ENCODE measurements at regions not wholly inside any gene's neighbourhood (a gene's known extent, or its start where the extent isn't known, plus 50 kb on each side); places are given as distances from the start of the nearest gene placed in this dataset.
A peak's percentile ranks its signal among the peaks of the same experiment; 100 is the strongest.

DNA sequence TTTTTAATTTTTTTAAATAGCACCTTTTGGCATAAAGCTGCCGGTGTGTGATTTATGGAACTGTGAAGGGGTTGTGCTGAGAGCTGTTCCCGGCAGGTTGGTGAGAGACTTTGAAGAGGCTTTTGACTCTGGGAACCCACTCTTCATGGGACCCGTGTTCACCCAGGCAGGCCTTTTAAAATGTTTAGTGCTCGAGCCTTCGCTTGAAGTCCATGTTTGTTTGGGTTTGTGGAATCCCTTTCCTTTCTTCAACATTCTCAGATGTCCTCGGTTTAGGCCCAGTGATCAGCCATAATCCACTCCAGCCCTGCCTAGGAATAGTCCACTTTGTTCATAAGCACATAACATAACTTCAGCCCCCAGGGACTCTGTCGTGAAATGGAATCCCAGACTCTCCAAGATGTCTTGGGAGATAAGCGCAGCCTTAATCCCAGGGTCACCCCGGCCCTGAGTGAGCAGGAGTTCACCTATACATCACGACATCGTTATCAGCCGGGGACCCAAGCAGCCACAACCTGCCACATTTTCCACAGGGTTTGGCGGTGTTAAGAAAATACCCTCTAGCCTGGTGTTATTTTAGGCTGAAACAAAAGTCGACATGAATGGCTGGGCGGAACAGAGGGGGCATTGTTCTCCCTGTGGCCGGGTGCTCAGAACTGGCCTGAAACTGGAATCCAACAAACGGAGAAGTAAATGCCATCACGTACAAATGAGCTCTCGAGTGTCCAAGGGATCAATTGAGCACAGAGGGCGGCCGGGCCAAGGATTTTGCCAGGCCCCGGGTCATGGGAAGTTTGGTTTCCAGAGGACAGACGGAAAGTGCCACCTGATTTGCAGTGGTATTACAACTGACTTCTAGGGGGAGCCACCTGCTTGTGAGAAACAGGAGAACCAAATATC, 145.7 kb upstream of the IRX3 start:
- DNase-seq: peak; percentile 8

DNA sequence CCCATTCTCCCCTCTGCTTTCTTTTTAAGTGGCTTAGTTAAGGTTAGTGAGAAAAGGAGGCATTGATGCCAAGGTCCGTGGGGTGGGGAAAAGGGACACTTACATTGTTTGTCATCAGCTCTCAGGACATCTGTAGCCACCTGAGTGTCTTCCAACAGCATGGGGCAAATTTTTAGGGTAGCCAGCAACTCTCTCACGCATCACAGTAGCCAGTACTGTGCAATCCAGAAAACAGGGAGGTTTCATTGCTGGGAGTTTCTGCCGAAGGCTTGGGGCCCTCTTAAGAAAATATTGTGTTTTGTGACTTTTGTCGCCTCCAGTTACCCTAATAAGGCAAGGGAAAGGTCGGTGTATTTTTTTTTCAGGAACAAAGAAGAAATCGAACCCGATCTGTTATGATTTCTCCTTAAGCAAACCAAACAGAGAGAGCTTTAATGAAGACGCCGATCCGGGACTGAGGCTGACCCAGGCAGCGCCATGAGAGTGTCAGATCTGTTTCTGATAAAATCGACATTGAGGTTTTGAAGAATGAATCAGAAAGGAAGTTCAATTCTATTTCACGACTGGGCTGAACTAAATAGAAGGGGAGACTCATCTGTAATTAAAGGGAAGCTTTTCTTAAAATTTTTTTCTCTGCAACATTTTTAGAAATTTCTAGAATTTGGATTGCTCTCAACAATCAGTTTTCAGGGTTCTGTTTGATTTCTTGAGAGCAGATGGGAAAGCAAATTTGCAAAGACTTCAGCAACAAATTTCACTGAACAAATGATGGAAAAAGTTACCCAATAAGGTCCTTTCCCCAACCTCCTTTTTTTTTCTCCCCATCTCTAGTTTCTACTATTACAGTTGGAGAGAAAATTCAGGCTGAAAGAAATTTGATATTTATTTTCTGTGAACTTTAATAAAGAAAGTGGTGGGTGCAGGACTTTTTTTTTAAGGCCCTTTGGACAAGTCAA, 144.7 kb upstream of the IRX3 start:
- DNase-seq: no peak

DNA sequence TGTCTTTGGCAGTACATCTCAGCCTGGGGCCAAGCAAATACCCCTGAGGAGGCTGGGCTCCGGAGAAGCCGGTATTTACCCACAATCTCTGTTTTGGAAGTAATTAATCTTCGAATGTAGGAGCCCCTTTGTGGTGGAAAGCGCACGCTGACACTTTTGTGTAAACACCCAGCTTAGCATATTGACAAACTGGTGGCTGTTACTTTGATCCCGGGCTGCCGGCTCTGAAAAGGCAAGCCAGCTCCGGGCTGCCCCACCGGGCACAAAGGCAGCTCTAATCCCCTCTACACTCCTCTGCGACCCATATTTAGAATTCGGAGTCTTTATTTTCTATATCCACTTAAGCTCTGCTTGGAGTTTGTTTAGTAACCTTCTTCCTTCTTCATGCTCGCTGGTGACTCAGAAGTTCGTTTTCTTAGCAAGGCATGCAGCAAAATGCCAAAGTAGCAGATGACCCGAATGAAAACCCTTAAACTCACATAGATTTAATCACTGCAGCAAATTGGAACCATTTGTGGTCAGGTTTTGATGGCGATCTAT, 144.0 kb upstream of the IRX3 start:
- no peak for DNase-seq

DNA sequence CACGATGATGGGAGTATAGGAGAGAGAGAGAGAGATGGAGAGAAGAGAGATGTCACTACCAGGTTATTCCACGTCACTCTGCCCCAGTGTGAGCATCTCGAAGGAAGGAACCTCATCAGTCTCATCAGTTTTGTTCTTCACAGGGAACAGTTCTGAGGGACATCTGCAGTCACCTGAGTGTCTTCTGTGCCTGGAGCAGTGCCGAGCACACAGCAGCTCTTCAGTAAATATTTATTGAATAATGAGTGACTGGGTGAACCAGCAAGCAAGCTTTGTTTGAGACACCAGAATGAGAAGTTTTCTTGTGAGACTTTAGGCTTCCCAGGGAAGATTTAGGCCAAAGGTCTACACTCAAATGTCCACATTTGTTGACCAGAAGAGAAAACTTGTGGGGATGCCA, 142.4 kb upstream of the IRX3 start:
- no peak for DNase-seq

DNA sequence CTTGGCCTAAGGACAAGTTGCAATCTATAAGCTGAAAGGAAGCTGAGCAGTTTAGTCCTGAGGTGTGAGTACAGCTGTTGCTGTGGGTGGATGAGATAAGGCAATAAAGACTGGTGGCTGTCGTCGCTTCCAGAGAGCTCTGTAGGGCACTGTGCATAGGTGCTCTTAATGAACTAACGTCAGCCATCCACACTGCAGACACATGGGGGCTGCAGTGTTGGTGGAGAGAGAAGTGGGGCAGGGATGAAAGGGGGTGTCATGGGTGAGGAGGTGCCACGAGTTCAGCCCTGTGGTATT, 139.9 kb upstream of the IRX3 start:
- no peak for DNase-seq

DNA sequence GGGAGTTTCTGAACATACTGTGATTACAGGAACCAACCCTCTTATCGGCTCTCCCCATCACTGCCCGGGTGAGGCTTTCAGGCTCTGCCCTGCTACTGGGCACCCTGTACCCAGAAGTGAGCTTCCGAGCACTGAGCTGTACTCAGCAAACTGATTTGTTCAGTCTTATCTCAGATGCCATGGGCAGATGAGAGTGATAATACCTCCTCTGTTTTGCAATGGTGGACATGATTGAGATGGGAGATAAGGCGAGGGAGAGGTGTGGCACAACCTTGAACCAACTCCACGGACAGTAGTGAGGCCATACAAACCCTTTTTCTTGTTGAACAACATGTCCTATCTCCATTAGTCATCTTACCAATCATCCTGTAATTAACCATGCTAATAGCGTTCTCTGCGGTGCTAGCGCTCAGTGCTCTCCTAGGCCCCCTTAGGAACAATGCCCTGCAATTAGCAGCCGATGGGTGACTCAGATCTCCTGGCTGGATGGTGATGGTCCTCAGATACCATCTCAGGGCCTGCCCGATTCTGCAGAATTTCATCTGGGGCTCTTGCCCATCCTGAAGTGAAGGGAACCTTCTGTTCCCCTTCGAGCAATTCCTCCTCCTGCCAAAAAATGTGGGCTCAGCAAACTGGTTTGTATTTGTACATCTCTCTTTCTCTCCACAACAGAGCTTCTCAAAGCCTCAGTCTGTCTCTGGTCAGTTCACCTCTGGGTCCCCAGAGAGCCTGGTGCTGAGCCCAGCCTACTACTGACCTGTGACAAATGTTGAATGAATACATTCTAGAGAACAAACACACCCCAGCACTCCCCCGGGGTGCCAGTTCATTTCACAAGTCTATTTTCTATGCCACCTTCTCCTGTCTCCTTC, 139.3 kb upstream of the IRX3 start:
- DNase-seq: no peak

DNA sequence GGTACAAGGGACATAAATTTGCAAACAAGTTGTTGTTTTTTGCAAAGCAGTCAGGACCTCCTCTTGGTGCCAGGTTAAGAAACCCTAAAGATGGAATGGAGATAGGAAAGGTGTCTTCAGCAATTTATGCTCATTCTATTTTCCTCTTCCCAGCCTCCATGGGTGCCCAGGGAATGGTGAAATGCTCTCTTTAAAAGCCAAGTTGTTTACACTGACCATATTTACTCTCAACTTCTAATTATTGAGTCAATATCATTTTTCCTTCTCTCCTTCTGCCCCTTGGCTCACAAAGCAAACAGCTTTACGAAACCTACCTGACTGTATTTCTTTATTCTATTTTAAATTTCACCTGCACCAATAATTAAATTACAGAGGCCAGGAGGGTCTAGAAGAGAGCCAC, 138.5 kb upstream of the IRX3 start:
- no peak for DNase-seq

DNA sequence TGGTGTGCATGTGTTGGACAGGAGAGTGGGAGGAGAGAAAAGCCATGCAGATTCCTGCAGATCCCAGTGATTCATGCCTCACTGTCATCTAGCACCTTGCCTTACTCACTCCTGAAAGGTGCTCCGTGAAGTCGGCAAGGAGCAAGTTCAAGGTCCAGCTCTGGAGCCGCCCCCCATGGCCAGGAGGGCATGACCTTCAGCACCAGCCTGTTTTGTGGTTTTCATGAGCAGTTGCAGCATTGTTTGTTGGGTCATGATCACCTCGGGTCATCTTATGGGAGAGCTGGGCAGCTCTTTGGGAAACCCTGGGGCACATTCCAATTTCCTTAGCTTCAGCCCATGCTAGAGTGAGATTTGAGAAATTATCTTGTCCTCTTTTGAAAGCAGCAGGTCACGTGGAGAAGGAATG, 137.5 kb upstream of the IRX3 start:
- no peak for DNase-seq

DNA sequence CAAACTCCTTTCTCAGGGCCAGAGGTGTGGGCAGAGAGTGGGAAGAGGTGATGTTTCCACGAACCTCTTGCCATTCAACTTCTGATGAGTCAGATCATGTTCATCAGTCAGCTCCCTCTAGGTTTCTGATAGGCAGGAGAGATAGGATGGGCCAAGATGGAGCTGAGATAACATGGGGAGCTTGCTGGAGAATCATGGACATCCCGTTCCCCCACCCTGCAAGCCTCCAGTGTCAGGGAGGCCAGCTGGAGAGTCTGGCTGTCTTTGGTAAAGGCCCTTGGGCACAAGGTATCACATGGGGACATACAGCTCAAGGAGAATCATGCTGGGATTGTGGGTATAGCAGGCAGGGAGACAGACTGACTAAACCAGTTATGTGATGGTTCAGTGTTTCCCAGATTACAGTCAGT, 136.0 kb upstream of the IRX3 start:
- no peak for DNase-seq

DNA sequence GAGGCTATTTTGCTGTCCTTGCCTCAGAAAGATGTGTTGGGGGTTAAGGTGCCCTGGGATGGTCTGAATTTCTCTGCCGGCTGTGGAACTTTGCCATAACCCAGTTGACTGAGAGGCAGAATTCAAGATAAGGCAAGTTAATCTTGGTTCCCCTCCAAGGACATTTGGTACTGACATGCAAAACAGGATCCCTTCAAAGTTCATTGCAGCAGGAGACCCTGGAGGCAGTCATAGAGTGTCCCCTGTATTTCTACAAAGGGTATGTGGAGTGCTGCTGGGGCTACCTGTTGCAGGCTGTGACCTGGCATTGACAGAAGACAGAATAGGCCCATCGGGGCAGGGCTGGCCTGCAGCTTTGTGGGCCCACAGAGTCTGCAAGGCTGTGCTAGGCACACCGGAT, 135.6 kb upstream of the IRX3 start:
- DNase-seq: no peak

DNA sequence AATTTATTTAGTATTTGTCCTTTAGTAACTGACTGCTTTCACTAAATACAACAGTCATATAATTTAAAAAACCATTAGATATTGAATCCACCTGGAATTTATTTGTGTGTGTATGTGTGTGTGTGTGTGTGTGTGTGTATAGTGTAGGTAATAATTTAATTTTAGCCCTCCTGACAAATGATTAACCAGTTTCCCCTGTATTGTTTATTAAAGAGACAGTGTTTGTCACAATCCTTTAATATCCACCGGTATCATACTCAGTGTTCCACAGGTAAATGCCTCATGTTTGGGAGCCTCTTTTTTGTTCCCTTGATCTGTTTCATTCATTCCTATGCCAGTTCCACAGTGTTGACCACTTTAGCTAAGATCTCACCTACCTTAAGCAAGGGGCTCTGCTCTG, 134.6 kb upstream of the IRX3 start:
- no peak for DNase-seq

DNA sequence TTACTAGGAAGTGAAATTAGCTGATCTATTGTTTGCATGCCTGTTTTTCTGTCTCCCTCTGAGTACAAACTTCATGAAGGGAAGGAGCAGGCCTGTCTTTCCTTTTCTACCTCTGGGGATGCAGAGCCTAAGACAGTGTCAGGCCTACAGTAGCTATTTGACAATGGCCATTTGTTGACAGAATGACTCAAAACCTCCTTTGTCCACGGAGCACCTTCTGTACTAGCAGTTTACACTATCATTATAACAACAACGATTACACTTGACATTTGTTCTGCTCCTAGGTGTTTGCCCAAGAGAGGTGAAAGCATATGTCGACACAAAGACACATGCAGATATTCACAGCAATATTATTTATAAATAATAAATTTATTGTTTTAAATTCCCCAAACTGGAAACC, 132.3 kb upstream of the IRX3 start:
- DNase-seq: no peak

DNA sequence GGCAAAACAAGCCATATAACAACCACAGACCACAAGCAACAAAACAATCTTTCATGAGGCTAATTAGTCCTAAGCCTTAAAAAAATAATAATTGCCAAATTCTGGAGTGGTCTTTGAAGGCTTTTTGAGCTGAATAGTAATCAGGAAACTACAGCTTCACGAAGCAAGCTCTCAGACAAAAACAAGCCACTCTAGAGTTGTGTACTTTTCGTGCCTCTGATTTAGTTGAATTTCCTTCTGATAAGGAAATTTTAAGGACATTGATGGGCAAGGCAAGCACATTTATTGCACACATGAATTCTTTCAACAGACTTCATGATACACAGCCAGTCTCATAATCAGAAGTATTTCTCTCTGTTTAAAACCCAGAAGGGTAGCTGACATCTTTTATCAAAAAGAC, 130.8 kb upstream of the IRX3 start:
- DNase-seq: no peak

DNA sequence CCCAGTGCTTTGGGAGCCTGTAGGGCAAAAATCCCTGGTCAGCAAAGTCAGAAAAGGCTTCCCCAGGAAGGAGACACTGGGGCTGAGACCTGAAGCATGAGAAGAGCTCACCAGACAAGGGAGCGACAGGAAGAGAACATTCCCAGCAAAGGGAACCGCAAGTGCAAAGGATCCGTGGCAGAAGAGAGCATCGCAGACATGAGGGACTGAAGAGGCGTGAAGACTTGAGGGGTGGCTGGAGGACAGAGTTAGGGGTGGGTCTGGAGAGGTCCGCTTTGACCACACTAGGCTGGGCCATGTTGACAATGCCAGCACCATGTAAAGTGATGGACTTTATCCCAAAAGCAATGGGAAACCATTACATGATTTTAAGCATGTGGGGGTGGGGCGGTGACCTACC, 128.1 kb upstream of the IRX3 start:
- no peak for DNase-seq

DNA sequence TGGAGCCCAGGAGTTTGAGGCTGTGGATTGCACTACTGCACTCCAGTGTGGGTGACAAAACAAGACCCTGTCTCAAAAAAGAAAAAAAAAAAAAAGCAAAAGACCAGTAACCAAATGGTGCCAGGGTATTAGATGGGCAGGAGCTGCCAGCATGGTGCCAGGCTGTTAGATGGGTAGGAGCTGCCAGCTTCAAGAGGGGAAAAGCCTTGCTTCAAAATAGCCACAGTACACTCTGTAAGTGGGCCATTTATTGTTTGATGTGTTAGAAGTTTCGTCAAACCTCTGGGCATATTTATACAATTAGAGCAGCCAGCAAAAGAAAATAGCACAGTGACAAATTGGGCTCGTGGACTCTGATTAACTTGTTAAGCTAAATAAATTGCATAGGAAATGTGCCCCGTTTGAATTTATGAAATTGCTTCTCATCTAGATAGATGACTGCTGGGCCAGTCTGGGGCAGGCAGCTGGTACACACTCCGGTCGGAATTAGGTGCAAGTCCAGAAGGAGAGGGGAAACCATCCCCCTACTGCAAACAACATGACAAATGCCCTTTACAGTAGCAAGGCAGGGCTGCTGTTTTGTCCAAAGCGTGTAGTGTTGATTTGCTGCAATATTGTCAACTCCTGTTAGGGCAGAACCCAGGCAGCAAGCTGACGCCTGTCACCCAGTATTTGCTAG, 126.3 kb upstream of the IRX3 start:
- DNase-seq: peak; percentile 21

DNA sequence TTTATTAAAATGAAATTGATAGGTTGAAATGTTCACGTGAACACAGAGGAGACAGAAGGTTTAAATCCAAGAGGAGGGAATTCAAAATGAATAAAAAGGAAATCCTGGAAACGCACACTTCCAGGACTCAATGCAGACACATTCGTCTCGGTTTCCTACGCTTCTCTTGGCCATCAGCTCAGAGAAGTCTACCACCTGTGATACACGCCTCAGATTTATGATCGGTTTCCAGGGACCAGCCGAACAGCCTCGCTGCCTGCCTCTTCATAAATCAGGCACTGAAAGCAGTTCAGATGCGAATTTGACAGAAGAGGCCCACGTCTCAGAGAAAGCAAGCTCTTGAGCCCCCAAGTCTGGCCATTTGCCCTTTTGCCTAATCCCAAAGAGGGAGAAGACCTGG, 125.5 kb upstream of the IRX3 start:
- DNase-seq: no peak

DNA sequence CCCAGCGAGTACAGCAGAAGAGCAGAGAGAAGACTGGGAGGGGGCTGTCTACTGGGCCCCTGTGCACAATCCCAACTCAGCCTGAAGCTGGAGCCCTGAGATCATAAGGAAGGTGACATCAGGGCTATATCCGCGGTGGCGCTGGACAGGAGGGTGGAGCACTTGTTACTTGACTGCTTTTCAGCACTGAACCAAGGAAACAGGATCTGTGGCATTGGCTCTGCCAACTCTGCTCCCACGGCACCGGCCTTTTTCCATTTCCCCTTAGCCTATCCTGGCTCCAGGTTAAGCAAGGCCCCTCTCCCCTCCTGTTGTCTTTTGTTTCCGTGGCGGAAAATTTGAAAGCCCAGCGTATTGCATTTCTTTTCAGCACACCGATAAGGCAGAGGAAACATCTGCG, 125.0 kb upstream of the IRX3 start:
- DNase-seq: no peak

DNA sequence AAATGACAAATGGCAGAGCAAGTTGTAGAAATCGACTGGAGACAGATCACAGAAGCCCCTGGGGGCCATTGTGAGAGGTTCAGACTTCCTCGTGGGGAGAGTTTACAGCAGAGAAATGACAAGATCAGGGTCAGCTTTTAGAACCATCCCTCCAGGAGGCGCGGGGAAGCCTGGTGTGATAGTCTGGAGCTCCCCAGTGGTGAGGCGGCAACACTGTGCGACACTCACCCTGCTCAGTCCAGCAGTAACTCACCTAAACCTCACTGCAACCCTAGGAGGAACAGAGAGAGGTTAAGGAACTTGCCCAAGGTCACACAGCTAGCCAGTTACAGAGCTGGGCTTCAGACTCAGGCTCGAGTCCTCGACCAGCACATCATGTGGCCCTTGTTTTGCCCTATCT, 123.4 kb upstream of the IRX3 start:
- DNase-seq: no peak

DNA sequence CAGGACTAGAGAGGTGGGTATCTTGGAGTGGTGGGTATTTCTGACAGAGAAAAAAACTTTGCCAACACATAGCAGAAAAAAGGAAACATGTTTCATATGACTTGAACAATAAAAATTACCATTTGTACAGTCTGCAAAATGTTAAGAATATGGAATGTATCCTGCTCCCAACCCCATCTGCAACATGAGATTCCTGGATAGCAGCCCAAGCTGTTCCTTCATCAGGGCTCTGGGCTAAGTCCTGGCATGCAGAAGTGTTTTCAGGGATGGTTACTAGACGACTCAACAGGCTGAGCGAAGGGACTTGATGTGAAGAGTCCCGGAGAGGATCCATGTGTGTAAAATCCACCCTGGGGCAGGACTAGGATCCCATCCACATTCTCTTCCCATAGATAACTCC, 121.0 kb upstream of the IRX3 start:
- DNase-seq: no peak

DNA sequence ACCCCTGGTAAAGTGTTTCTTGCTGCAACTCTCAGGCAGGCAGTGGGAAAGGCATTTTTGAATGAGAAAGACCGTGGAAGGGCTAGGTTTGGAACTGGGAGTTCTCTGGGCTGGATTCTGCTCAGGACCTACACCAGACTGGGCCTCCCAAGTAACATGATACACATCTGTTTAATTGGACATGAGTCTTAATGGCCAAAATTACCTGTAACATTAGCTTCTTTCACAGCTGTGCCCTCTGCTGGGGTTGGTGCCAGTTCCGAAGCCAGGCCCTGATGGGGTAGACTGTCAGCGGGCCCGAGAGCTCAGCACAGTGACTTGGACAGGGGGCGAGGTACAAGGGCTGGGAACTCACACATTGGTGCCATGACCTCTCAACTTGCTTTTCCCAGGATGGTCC, 118.9 kb upstream of the IRX3 start:
- no peak for DNase-seq

DNA sequence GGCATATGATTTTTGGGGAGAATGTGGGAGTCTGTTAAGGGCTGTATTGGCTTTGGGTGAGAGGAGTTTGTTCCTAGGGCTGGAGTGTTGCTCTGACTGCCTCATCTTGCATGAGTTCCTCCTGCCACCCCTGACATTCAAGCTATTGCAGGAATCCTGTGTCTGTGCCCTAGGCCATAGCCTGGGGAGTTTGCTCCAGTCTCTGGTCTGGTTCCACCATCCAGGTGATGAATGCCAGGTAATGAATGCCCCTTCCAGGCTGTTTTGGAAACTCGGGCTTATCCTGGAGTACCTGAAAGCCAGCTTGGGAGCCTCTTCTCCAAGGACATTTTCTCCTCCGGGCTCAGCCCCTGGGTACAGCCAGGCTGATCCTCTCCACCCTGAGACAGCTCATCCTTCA, 117.0 kb upstream of the IRX3 start:
- DNase-seq: no peak

DNA sequence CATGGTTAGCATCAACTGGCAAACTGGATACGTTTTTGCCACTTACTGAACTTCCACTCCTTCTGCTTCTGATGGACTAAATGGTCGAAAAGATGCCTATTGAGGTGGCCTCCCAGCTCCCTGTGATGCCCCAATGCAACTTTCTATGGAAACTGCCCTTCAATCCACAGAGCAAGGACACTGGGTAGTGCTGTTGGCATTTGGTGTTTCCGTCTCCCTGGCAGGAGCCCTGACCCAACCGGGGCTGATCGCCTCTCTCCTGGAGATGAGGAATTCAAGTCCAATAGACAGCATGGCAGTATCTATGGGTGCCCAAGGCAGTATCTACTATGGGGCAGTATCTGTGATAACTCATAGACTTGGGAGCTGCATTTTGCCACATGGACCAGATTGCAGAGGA, 116.3 kb upstream of the IRX3 start:
- no peak for DNase-seq
